Stromal cell of bone marrow (primary cell): ENCODE measurements at regions not wholly inside any gene's neighbourhood (a gene's known extent, or its start where the extent isn't known, plus 50 kb on each side); places are given as distances from the start of the nearest gene placed in this dataset.

ENCODE experiments used
- DNase-seq: peaks from one replicate; pipeline ENCODE4 v3.0.0-alpha.2; 2012; ENCODE audit warnings: low read depth

DNA sequence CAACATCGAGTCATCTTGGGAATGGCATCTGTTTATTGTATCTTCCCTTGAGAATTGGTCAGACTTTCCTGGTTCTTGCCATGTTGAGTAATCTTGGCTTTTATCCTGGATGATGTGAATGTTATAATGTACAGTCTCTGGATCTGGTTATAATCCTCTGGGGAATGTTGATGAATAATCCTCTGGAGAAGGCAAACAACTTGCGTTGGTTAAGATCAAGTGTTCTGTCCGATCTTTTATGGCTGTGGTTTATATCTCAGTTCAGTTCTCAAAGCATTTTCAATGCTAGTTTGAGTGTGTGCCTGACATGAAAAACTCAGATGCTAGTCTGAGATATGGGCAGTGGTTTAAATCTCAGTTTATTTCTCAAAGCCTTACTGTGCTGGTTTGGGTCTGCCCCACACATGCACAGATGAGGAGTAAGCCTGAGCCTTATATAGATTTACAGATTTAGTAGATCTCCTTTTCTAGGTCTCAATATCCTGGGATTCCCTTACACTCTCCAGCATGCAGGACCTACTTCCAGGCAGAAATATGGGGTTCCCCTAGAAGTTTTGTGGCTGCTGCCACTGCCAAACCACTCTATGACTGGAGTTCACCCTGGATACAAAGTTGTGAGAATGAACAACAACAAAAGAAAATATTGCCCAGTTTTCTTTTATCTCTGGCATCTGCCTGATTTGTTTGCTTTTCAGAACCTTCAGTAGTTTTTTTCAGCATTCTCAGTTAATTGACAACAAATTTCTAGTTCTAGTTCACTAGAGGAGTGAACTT is 191.8 kb upstream of the MAN1A1 start:
- DNase-seq = peak; percentile 100

DNA sequence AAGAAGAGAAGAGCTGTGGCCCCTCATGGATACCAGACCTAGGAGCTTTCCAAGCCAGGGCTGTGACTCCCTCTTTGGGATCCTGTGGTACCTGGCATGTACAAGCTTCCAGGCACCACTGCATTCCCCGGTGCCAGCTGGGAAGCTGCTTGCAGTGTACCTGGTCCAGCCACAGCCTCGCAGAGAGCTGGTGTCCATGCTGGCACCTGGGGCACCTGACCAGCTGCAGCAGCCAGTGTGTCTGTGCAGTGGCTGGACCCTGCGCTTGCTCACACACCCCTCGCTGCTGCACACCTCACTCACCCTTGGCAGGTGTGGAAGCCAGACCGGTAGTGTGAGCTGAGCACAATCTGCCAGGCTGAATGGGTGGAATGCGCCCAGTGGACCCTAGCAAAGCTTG is 190.9 kb upstream of the MAN1A1 start:
- no peak for DNase-seq

GRCh38 chr6:119539066-119539746 is 189.6 kb upstream of the MAN1A1 start:
- no peak for DNase-seq

DNA sequence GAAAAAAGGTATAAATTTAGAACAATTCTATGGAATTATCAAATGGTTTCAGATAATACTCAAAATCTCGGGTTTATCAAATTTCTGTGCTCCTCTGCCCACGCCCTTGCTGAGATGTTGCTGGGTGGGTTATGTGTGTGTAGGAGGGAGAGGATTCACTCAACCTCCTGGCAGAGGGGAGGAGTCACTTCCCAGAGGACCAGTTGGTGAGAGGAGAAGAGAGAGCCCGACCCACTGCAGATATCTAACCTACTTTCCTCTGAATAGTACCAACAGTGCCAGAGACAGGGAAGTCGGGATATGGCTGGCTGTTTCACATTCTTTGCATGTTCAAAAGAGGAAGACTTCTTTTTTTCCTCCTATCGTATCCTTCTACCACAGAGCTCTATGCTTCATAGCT is 187.1 kb upstream of the MAN1A1 start:
- no peak for DNase-seq

- no peak for DNase-seq
Measured at GRCh38 chr6:119535332-119535731, 185.8 kb upstream of the MAN1A1 start.

GRCh38 chr6:119533603-119534279 is 184.2 kb upstream of the MAN1A1 start:
- peak; percentile 68 for DNase-seq

GRCh38 chr6:119527231-119527578 is 177.6 kb upstream of the MAN1A1 start:
- DNase-seq = peak; percentile 4

DNA sequence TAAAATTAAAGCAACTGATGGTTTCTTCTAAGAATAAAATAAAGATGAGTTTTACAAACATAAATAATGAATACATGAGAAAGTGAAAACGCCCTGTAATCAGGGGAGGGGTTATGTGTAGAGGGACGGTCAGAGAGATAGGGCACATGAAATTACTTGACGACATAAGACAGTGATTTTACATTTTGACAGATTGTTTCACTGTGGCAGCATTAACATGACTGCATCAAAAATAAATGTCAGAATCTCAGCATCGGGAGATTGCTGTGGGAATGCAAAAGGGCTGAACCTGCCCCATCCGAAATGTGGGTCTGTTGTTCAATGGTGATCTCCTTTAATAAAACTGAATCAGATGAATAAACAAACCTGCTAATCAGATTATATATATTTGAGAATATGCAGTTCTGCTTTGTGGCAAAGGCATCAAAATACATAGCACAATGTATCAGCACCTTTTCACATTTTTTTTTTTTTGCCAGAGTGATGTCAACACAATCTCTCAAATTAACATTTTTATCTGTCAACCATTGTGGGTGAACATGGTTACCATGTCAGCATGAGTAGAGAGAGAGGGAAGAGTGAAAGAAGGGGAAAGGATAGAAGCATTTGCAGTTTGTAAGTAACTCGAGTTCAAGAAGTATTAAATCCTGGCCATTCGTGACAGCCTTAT is 177.1 kb upstream of the MAN1A1 start:
- no peak for DNase-seq

DNA sequence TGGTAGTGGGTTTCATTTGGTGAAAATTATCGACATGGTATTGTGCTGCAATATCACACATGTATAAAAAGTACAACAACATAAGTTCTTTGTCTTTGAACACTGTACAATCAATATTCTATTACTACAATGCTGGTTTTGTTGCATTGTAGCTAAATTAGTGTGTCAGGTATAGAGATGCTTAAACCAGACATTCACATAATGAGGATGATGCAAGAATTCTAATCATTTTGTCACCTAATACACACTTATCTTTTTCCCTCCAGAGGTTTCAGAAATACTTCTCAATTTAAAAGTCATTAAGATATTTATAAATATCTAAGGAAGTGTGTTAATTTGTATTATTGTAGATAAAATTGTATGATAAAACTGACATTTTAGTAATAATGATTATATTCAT is 174.8 kb upstream of the MAN1A1 start:
- no peak for DNase-seq

DNA sequence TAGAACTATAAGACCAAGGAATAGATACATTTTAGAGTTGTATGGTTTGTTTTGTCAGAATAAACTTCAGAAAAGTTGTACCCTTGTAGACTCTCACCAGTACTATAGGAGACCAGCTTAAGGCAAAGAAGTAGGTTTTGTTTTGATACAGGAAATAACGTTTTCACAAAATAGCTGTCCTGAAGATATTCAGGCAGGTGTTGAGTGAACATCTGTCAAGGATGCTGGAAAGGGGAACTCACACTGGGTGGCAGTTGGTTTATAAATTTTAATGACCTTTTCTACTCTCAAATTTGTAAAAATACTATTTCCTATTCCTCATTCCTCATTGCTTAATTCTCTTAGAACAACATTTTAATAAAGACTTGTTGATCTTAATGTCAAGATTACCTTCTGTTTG is 174.0 kb upstream of the MAN1A1 start:
- no peak for DNase-seq

- DNase-seq = no peak
Measured at GRCh38 chr6:119521251-119521650, 171.7 kb upstream of the MAN1A1 start.

DNA sequence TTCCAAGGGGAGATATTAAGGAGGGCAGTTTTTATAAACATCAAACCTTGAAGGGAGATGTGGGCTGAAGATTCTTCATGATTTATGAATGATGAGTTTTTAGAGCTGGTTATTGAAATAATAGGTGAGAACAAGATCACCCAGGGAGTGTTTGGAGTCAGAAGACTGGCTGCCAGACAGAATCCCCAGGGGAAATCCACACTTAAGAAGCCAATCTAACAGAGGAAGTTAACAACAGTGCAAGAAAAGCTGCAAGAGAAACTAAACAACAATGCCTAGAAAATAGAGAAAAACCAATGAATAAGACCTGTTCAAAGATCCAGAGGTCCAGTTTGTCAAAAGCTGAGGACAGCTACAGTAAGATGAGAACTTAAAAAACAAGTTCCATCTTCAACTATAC is 167.9 kb upstream of the MAN1A1 start:
- DNase-seq = no peak

DNA sequence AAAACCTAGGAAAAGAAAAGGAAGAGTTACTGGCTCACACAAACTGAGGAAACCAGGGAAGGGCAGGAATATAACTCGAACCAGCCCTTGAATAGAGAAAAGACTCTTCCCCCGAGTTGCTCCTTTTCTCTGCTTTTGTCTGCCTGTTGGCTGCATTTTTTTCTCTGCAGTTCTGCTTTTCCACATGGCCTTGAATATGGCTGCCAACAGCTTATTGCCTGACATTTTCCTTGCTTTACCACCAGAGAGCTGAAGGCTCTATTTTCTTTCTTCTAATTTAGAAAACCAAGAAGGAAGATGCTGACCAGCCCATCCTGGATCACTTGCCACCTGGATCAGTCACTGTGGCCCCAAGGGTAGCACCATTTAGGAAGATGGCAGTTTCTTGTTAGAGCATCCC is 164.8 kb upstream of the MAN1A1 start:
- DNase-seq = no peak

GRCh38 chr6:119511024-119511423 is 161.5 kb upstream of the MAN1A1 start:
- DNase-seq = no peak

- no peak for DNase-seq
Measured at GRCh38 chr6:119510246-119510645, 160.7 kb upstream of the MAN1A1 start.

GRCh38 chr6:119506631-119507174 is 157.1 kb upstream of the MAN1A1 start:
- no peak for DNase-seq

GRCh38 chr6:119501798-119502483 is 152.4 kb upstream of the MAN1A1 start:
- DNase-seq = no peak

DNA sequence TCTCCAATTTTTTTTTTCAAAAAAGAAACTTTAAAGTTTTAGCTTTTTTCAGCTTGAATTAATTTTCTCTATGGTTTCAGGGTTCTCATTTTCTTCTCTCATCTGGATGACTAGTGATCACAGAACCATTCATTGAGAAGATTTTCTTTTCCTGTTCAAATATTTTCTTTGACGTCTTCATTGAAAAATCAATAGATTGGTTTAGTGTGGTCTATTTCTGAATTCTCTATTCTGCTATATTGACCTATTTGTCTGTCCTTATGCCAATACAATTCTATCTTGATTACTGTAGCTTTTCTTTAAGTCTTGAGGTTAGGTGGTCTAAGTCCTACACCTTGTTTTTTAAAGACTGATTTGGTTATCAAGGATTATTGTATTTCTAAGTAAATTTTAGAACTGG is 150.2 kb upstream of the MAN1A1 start:
- no peak for DNase-seq

DNA sequence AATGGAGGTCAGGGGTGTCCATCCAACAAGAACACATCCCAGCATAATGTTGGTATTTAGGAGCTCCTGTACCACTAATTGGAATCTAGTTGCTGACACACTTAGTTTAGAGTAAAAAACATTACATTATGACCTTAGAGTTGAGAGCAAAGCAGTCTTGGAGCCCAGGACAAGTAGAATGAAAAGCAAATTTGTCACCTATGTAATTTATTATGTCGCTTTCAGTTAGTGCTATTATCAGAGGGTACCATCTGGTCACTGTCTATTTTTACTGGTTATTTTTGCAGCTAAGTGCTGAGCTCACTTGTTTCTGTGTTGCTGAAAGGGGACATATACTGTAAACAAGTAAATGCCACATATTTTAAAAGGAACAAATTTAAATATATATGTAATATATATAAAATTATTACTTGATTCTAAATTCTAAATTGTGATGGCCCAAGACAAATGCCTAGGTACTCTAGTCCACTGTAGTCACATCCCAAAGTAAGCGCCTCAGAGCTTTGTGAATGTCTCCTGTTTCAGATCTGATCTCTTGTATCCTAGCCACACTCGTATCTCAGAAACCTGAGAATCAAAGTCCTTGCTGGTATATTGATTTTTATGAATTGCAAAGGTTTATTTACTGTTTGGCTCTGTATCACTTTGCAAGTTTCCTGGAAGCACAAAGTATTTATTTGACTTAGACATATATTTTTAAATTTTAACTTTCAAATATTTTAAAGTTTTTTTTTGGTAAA is 148.6 kb upstream of the MAN1A1 start:
- DNase-seq = no peak

- DNase-seq = no peak
Measured at GRCh38 chr6:119495230-119495683, 145.7 kb upstream of the MAN1A1 start.

DNA sequence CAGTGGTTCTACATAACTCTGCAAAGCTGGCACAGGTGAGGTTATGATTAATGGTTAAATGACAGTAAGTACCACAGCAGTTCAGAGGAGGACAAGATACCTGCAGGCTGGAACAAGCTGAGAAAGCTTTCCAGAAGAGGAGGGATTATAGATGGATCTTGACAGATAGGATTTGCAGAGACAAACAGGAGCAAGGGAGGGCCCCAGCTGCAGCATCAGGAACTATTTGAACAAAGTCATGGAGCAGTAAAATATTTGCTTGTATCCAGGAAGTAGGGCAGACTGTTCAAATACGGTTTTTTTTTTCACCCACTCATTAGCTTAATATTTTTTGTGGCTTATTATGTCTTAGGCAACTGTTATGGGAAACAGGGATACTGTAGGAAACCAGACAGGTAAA is 144.4 kb upstream of the MAN1A1 start:
- no peak for DNase-seq
